Epidermal melanocyte (primary cell): ENCODE measurements at regions not wholly inside any gene's neighbourhood (a gene's known extent, or its start where the extent isn't known, plus 50 kb on each side); places are given as distances from the start of the nearest gene placed in this dataset.
"Not testable (repeated sequence)": the region's sequence is repeated elsewhere in the genome, so short reads cannot be mapped to it uniquely, and the experiment has no call there.

Experiments
- DNase-seq: peaks from one replicate; pipeline ENCODE4 v3.0.0; 2011; ENCODE audit warnings: low spot score; ENCODE audit not compliant: insufficient read length

GRCh38 chr3:18738393-18739098 is 313.4 kb upstream of the SATB1 start:
- no peak for DNase-seq

GRCh38 chr3:18735005-18735404 is 309.9 kb upstream of the SATB1 start:
- DNase-seq = no peak

- no peak for DNase-seq
These were observed 309.2 kb upstream of the SATB1 start for GRCh38 chr3:18734309-18734708.

GRCh38 chr3:18732474-18732873 is 307.3 kb upstream of the SATB1 start:
- DNase-seq = no peak

GRCh38 chr3:18730491-18730890 is 305.4 kb upstream of the SATB1 start:
- DNase-seq = no peak

- DNase-seq = no peak
These were observed 304.5 kb upstream of the SATB1 start for GRCh38 chr3:18729671-18730070.

GRCh38 chr3:18725668-18726407 is 300.7 kb upstream of the SATB1 start:
- no peak for DNase-seq

- DNase-seq = no peak
These were observed 299.3 kb upstream of the SATB1 start for GRCh38 chr3:18724456-18724855.

- DNase-seq = no peak
These were observed 298.2 kb upstream of the SATB1 start for GRCh38 chr3:18723206-18723810.

- no peak for DNase-seq
These were observed 295.4 kb upstream of the SATB1 start for GRCh38 chr3:18720543-18720942.

- DNase-seq = no peak
These were observed 292.5 kb upstream of the SATB1 start for GRCh38 chr3:18717598-18717997.

GRCh38 chr3:18716821-18717220 is 291.7 kb upstream of the SATB1 start:
- DNase-seq = no peak

GRCh38 chr3:18716101-18716500 is 291.0 kb upstream of the SATB1 start:
- no peak for DNase-seq

GRCh38 chr3:18715208-18715607 is 290.1 kb upstream of the SATB1 start:
- no peak for DNase-seq

- no peak for DNase-seq
These were observed 288.4 kb upstream of the SATB1 start for GRCh38 chr3:18713577-18713951.

GRCh38 chr3:18712713-18713576 is 287.8 kb upstream of the SATB1 start:
- no peak for DNase-seq

GRCh38 chr3:18704326-18704725 is 279.2 kb upstream of the SATB1 start:
- DNase-seq = no peak

GRCh38 chr3:18703798-18704197 is 278.7 kb upstream of the SATB1 start:
- DNase-seq = no peak

- not testable (repeated sequence) for DNase-seq
These were observed 268.6 kb upstream of the SATB1 start for GRCh38 chr3:18693588-18694329.

GRCh38 chr3:18687286-18687685 is 262.1 kb upstream of the SATB1 start:
- DNase-seq = no peak

GRCh38 chr3:18683900-18684299 is 258.8 kb upstream of the SATB1 start:
- DNase-seq = no peak
